ENCODE measurements at regions not wholly inside any gene's neighbourhood (a gene's known extent, or its start where the extent isn't known, plus 50 kb on each side); places are given as distances from the start of the nearest gene placed in this dataset.

DNA sequence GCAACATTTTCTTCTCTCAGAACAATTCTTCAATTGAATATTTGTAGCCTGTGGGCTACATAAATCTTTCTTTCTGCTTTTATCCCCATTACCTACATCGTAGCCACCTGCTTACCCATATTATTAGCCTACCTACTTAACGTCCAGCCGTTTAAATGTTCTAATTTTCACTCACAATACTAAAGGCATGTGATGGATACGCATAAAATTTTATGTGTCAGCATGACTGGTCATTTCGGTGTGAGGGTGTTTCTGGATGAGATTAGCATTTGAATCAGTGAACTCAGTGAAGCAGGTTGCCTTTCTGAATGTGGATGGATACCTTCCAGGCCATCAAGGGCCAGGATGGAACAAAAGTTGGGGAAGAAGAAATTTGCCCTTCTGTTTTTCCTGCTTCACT is 1722.5 kb upstream of the ACO1 start:
- no TSS peak for BruUV-seq (replicated peaks)
- Histone ChIP-seq H3K4me1 (replicated peaks in 1 of 2; ENCODE audit: control insufficient read depth in 2 of 2, insufficient read depth in 2 of 2, low read length in 2 of 2) (no peaks in the 10 kb centered on the region), H3K36me3 (ENCODE audit: control insufficient read depth, insufficient read depth, low read length) (no peaks in the 10 kb centered on the region), H3K9me3 (replicated peaks; ENCODE audit: control insufficient read depth, insufficient read depth, low read depth, low read length) (no peaks in the 10 kb centered on the region), H3K9ac (ENCODE audit: insufficient read depth in 1 of 2, low read depth in 2 of 2, low read length in 2 of 2) (no peak overlapping the region), H4K20me1 (replicated peaks; ENCODE audit: control insufficient read depth, insufficient read depth, low read length) (no peaks in the 10 kb centered on the region), H3K9me1 (ENCODE audit: control insufficient read depth, insufficient read depth, low read length) (no peaks in the 10 kb centered on the region), H3K27ac (ENCODE audit: extremely low read depth, low read depth, low read length) (no peak overlapping the region), H3K79me2 (ENCODE audit: control insufficient read depth, insufficient read depth, low read length) (no peaks in the 10 kb centered on the region), H3K27me3 (ENCODE audit: control insufficient read depth in 2 of 2, insufficient read depth in 2 of 2, low read length in 2 of 2) (no peaks in the 10 kb centered on the region), H2AFZ (ENCODE audit: low read depth, low read length) (no peak overlapping the region), H3K4me3 (no peak overlapping the region), H3K4me2 (ENCODE audit: insufficient read depth, low read length) (no peak overlapping the region)
- no CpG with 5 or more reads among the region's 5 CpGs for WGBS (ENCODE audit: insufficient coverage, low coverage, missing lambda C conversion rate)
- FAIRE-seq, result no peak
- ChIA-PET CTCF (ENCODE audit: low intra/inter-chr PET ratio) (no interaction called here), POLR2A (no interaction called here)
- ATAC-seq, result no peak
- no peak for DNase-seq (ENCODE audit: extremely low read depth in 1 of 4, low spot score in 3 of 4)
- TF ChIP-seq XRCC3 (IDR thresholded peaks at IDR 0.05) (no peak), MTA1 (IDR thresholded peaks at IDR 0.05; ENCODE audit: borderline replicate concordance) (no peak)
- in situ Hi-C loops (cut with MboI), result no loop called here
- intact Hi-C loops (cut with micrococcal nuclease), result no loop called here

DNA sequence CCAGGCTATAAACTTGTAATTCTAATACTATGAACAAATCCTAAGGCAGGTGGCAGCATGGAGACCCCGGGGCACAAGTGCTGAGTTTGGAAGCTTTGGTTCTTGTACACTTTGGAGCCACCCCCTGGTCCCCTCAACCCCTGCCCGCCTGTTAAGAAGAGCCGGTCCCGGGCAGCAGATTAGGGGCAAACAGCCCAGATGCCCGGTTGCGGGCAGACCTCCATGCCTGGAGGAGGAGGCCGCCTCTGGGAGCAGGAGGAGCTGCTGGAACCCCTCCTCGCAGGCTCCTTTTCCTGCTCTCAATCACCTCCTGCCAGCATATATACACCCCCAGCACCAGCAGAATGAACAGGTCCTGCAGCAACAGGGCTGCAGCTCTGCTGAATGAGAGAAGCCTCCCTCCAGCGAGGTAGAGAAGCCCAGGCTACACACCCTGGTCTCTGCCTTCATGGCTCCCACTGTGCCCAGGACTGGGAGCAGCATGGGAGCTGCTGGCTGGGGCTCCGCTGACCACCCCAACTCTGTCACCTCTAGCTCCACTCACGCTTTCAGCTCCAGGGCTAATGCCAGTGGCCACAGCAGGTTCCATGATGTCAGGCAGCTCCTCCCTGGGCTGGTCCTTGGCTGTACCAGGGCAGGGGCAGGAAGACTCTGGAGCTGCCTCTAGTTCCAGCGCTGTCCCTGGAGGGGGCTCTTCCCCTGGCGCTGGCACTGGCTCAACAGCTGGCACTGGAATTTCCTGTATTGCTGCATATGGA is 1713.5 kb upstream of the ACO1 start:
- no peak overlapping the region for H3K9ac ChIP-seq (ENCODE audit: insufficient read depth in 1 of 2, low read depth in 2 of 2, low read length in 2 of 2)
- no CpG with 5 or more reads among the region's 13 CpGs for WGBS (ENCODE audit: insufficient coverage, low coverage, missing lambda C conversion rate)
- no peaks in the 10 kb centered on the region for H4K20me1 ChIP-seq (replicated peaks; ENCODE audit: control insufficient read depth, insufficient read depth, low read length)
- H3K9me1 ChIP-seq (ENCODE audit: control insufficient read depth, insufficient read depth, low read length), result no peaks in the 10 kb centered on the region
- no peak overlapping the region for H3K4me3 ChIP-seq
- H3K27me3 ChIP-seq (ENCODE audit: control insufficient read depth in 2 of 2, insufficient read depth in 2 of 2, low read length in 2 of 2), result no peaks in the 10 kb centered on the region
- TF ChIP-seq ZNF586 (CRISPR knock-in tag; conservative IDR thresholded peaks at IDR 0.05) (no peak), KLF6 (CRISPR knock-in tag; IDR thresholded peaks at IDR 0.05; ENCODE audit: borderline replicate concordance) (no peak), RB1 (IDR thresholded peaks at IDR 0.05; ENCODE audit: low read depth) (no peak), FOXK1 (CRISPR knock-in tag; IDR thresholded peaks at IDR 0.05; ENCODE audit: borderline replicate concordance) (no peak), KDM2B (CRISPR knock-in tag; IDR thresholded peaks at IDR 0.05) (no peak), MYC (IDR thresholded peaks at IDR 0.05; ENCODE audit: low read depth, low read length) (no peak), MYC (CRISPR knock-in tag; IDR thresholded peaks at IDR 0.05; ENCODE audit: borderline replicate concordance, low read depth) (no peak), HNRNPL (IDR thresholded peaks at IDR 0.05; ENCODE audit: low read depth, low read length) (no peak), HDAC6 (IDR thresholded peaks at IDR 0.05; ENCODE audit: low read depth, low read length) (no peak)
- TF ChIP-seq, protein P1, sequence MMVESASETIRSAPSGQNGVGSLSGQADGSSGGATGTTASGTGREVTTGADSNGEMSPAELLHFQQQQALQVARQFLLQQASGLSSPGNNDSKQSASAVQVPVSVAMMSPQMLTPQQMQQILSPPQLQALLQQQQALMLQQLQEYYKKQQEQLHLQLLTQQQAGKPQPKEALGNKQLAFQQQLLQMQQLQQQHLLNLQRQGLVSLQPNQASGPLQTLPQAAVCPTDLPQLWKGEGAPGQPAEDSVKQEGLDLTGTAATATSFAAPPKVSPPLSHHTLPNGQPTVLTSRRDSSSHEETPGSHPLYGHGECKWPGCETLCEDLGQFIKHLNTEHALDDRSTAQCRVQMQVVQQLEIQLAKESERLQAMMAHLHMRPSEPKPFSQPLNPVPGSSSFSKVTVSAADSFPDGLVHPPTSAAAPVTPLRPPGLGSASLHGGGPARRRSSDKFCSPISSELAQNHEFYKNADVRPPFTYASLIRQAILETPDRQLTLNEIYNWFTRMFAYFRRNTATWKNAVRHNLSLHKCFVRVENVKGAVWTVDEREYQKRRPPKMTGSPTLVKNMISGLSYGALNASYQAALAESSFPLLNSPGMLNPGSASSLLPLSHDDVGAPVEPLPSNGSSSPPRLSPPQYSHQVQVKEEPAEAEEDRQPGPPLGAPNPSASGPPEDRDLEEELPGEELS (CRISPR knock-in tag; IDR thresholded peaks at IDR 0.05; ENCODE audit: borderline replicate concordance), result no peak
- CTCF ChIA-PET (ENCODE audit: low intra/inter-chr PET ratio), result no interaction called here
- H3K36me3 ChIP-seq (ENCODE audit: control insufficient read depth, insufficient read depth, low read length), result no peaks in the 10 kb centered on the region
- H2AFZ ChIP-seq (ENCODE audit: low read depth, low read length), result no peak overlapping the region
- in situ Hi-C loops (cut with MboI), result no loop called here
- DNase-seq (ENCODE audit: extremely low read depth in 1 of 4, low spot score in 3 of 4) (no peak), FAIRE-seq (no peak), ATAC-seq (no peak)
- no peak overlapping the region for H3K27ac ChIP-seq (ENCODE audit: extremely low read depth, low read depth, low read length)
- no peaks in the 10 kb centered on the region for H3K79me2 ChIP-seq (ENCODE audit: control insufficient read depth, insufficient read depth, low read length)
- H3K4me2 ChIP-seq (ENCODE audit: insufficient read depth, low read length), result no peak overlapping the region
- intact Hi-C loops (cut with micrococcal nuclease), result no loop called here
- no peaks in the 10 kb centered on the region for H3K4me1 ChIP-seq (replicated peaks in 1 of 2; ENCODE audit: control insufficient read depth in 2 of 2, insufficient read depth in 2 of 2, low read length in 2 of 2)
- BruUV-seq (replicated peaks), result no TSS peak
- H3K9me3 ChIP-seq (replicated peaks; ENCODE audit: control insufficient read depth, insufficient read depth, low read depth, low read length), result no peaks in the 10 kb centered on the region
- POLR2A ChIA-PET, result no interaction called here

Data from K562 (cell line).